GM18909 (cell line): ENCODE measurements at regions not wholly inside any gene's neighbourhood (a gene's known extent, or its start where the extent isn't known, plus 50 kb on each side); places are given as distances from the start of the nearest gene placed in this dataset.

Experiments used
- ATAC-seq: cut with Tn5 transposase; IDR thresholded peaks from one replicate; pipeline ENCODE4 v1.9.1; 2021; ENCODE audit warnings: mild to moderate bottlenecking; ENCODE audit not compliant: unreplicated experiment, poor library complexity

DNA sequence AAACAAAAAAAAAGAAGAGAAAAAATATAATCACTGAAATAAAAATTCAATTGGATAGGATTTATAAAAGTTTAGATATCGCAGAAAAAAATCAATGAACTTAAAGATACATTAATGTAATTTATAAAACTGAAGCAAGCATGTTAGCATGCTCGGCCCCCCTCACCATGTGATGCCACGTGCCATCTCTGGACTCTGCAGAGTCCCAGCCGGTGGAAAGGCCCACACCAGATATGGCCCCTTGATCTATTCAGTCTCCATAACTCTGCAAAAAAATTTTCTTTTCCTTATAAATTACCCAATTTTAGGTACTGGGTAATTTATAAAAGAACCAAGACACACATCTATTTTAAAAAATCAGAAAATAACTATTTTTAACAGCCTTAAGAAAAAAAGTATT is 476.0 kb upstream of the ANO3 start:
- no peak for ATAC-seq

DNA sequence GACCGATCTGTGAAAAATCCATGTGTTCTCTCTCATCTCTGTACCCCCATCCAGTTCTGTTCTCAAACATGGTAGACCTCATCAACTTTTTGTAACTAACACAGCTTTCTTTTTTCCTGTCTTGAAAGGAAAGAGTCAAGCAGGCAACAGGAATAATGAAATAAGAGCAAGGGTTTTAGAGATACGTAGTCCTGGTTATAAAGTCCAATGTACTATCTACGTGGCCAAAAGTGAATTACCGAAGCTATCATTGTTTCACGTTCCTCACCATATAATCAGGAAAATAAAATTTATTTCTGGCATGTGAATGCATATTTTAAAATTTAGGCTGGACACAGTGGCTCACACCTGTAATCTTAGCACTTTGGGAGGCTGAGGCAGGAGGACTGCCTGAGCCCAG is 472.2 kb upstream of the ANO3 start:
- no peak for ATAC-seq

- no peak for ATAC-seq
Measured at GRCh38 chr11:25860677-25861450, 471.1 kb upstream of the ANO3 start.

DNA sequence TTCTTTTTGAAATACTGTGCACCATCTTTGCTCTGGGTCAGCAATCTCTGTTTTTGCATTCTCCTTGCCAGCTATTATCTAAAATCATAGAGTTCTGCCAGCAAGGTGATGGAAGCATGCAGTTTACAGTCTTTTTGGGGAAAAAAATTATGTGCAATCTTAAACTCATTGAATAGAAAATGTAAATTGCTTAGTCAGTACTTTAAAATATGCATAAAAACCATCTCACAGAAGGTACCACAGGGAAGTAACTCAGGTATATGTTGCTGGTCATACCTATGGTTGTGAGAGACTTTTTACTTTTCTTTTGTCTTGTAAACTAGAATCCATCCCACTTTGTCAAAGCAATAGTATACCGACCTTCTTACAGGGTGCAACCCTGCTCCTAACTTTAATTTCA is 469.8 kb upstream of the ANO3 start:
- ATAC-seq, result no peak

GRCh38 chr11:25863986-25864385 is 467.9 kb upstream of the ANO3 start:
- no peak for ATAC-seq

DNA sequence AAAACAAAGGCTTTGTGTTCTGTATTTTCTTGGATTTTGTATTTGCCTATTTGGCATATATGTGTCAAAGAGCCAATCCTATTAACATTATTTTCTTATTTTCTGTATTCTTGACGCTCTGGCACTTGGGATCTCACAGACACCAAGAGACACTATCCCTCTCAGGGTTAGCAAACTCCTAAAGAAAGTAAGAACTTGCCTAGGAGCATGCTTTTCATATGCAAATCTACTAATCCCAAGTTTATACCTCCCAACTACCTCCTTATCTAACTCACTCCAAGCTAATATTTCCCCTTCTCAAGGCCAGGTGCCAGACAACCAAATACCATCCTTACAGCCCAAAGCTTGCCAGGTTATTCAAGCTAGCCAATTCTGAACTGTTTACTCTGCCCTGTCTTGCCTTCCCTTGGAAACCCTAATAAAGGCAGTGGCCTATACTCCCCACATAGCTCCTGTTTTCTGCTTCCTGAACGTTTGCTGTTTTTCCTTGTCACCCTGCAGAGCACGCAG is 455.4 kb upstream of the ANO3 start:
- ATAC-seq, result no peak

GRCh38 chr11:25886036-25886435 is 445.9 kb upstream of the ANO3 start:
- ATAC-seq, result no peak

GRCh38 chr11:25890626-25891260 is 441.2 kb upstream of the ANO3 start:
- ATAC-seq, result no peak

DNA sequence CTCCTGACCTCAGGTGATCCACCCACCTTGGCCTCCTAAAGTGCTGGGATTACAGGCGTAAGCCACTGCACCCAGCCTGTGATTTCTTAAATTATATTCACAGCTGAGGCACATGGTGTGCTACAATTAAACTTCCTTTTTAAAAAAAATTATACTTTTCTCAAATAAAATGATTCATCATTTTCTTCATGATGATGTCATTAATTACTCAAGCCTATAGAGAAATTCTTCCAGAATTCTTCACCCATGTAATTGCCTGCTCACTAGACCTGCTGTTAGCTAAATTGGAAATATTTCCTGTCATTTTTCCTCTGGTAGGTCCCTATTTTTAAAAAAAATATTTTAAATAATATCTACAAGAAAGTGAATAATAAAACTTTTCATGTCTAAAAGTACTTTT is 440.0 kb upstream of the ANO3 start:
- no peak for ATAC-seq

DNA sequence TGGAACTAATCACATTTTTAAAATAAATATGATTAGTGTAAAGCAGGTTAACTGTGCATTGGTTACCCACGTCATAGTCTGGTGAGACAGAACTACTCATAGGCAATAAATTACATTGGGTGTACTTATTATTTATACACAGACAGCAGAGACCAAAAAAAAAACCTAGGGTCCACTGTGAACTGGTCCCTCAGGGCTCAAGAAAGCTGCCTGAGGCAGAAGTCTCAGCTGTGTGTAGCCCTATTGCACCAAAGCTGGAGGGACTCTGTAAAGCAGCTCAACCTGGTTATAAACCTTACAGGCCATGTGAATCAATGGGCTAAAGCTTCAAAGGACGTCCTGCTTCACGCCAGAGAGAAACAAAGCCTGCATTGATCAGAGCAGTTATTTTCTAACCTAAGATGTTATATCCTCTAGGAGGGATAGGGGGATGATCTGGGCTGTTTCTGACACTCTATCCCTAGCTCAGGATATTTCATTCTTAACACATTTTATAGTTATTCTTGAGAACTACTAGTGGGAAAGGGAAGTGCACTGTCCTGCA is 432.2 kb upstream of the ANO3 start:
- no peak for ATAC-seq

- no peak for ATAC-seq
Measured at GRCh38 chr11:25900814-25901213, 431.1 kb upstream of the ANO3 start.

DNA sequence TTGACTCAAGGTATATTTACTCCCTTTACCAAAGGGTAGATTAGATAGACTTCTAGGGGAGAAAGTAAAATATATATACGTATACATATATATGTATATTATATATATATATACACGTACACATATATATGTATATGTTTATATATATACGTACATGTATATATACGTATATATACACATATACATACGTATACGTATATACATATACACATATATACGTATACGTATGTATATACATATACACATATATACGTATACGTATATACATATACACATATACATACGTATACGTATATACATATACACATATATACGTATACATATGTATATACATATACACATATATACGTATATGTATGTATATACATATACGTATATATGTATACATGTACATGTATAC is 430.5 kb upstream of the ANO3 start:
- no peak for ATAC-seq

DNA sequence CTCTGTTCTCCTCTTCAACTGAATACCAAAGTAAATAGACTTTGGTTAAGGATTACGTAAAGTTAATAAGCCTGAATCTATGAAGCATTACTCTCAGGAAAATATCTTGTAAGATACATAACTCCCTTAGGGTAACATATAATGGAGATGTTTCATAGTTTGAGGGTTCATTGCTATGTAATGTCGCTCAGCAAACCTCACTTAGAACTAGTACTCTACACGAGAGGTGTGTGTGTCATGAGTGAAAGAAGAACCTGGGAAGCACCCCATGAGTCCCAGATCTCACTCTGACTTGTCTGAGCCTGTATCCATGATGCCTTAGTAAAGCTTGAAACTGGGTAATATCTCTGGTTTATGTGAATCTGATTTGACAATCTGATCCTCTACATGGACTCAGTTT is 429.5 kb upstream of the ANO3 start:
- no peak for ATAC-seq

- ATAC-seq, result no peak
Measured at GRCh38 chr11:25908726-25909125, 423.2 kb upstream of the ANO3 start.

GRCh38 chr11:25910086-25910485 is 421.8 kb upstream of the ANO3 start:
- no peak for ATAC-seq

- no peak for ATAC-seq
Measured at GRCh38 chr11:25920356-25920755, 411.6 kb upstream of the ANO3 start.

GRCh38 chr11:25924586-25924985 is 407.3 kb upstream of the ANO3 start:
- no peak for ATAC-seq

DNA sequence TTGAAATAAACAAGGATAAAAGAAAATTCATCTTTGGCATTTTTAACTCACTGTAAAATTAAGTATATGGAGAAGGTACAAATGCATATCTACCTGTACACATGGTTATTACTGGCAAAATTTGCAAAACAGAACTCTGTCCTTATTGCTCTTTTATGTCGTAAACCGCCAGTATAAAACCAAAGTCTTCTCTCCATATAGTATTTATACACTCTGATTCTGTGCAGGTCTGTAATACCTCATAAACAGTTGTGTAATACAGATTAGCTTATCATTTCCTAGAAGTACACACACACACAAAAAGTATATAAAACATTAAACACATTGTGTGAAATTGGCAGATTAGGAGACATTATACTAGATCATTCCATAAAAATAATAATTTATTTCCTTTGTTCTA is 406.6 kb upstream of the ANO3 start:
- ATAC-seq, result no peak

DNA sequence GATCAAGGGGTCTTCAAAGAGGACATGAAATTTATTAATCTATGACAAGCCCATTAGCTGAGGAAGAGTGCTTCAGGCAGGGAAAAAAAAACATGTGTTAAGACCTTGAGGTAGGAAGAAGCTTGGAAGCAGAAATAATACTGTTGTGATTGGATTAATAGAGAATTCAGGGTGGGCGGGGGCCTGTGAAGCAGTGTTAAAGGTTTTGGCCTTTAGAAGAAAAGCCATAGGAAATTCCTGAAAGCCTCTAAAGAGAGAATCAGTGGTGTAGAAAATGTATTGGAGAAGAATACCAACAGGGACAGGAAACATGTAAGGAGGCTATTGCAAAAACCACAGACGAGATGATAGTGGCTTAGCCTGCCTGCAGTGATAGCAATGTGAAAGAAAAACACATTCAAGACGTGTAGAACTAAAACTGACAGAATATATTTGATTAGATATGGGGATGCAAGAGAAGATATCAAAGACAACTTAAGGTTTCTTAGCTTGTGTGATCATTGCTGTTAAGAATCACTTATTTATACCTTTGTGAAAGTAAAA is 404.4 kb upstream of the ANO3 start:
- ATAC-seq, result no peak

GRCh38 chr11:25928076-25928475 is 403.9 kb upstream of the ANO3 start:
- no peak for ATAC-seq

- ATAC-seq, result no peak
Measured at GRCh38 chr11:25938952-25939351, 393.0 kb upstream of the ANO3 start.
